T-cell (primary cell): ENCODE measurements at regions not wholly inside any gene's neighbourhood (a gene's known extent, or its start where the extent isn't known, plus 50 kb on each side); places are given as distances from the start of the nearest gene placed in this dataset.

Experiments used
- ATAC-seq, 4 experiments: fragments of 200-7000 bp in 3 of 4; fragments of 150-1000 bp in 1 of 4; cut with Tn5 transposase; replicated peaks in 1 of 4; 1 replicate in 3 of 4; 2 replicates in 1 of 4; pipeline ENCODE4 v1.10.0; 2021; ENCODE audit warnings: moderate library complexity in 3 of 4, mild to moderate bottlenecking in 2 of 4, moderate number of reproducible peaks in 1 of 4
- CTCF ChIA-PET, 2 donors: fragments of 300-600 bp; sonication (Branson Sonifier 250); formaldehyde crosslinking; loops; one replicate each; lab custom pipeline; 2022; ENCODE audit warnings: antibody characterized with exemption in 2 of 2; lab: Charles Lee
- POLR2A ChIA-PET, 2 donors: fragments of 300-600 bp; sonication (Branson Sonifier 250); formaldehyde crosslinking; loops; one replicate each; lab custom pipeline; 2022; ENCODE audit warnings: antibody characterized with exemption in 2 of 2; lab: Charles Lee
- DNase-seq, 35 experiments: peaks; one replicate each; pipeline versions ENCODE4 v3.0.0 to v3.0.0-alpha.2; 2013 to 2023
- H3K27ac ChIP-seq: one replicate; pipeline ENCODE4 v1.5.1; 2013; ENCODE audit warnings: low read length
- H3K27me3 ChIP-seq, 2 experiments: replicated peaks in 1 of 2; 1 replicate in 1 of 2; 2 replicates in 1 of 2; pipeline versions ENCODE4 v1.6.1 to v1.7.0; 2013; ENCODE audit warnings: low read length in 1 of 2, mixed read lengths in 1 of 2; ENCODE audit not compliant: control insufficient read depth in 2 of 2, insufficient read depth in 2 of 2; ENCODE audit errors: extremely low read depth in 1 of 2
- H3K36me3 ChIP-seq, 2 donors: 1 replicate in 1 of 2; 2 replicates in 1 of 2; pipeline versions ENCODE4 v1.6.1 to v1.7.0; 2013; ENCODE audit warnings: low read length in 1 of 2; ENCODE audit not compliant: control insufficient read depth in 2 of 2, insufficient read depth in 1 of 2; ENCODE audit errors: extremely low read depth in 1 of 2
- H3K4me1 ChIP-seq, 2 experiments: 1 replicate in 1 of 2; 2 replicates in 1 of 2; pipeline versions ENCODE4 v1.6.1 to v1.7.0; 2013; ENCODE audit warnings: low read length in 2 of 2, mixed read lengths in 1 of 2; ENCODE audit not compliant: insufficient read depth in 2 of 2, control insufficient read depth in 1 of 2; ENCODE audit errors: extremely low read depth in 1 of 2
- H3K4me3 ChIP-seq, 2 donors: 1 replicate in 1 of 2; 2 replicates in 1 of 2; pipeline versions ENCODE4 v1.5.1 to v1.7.0; 2013; ENCODE audit warnings: mild to moderate bottlenecking in 2 of 2, low read length in 1 of 2, moderate library complexity in 1 of 2; ENCODE audit not compliant: control insufficient read depth in 1 of 2; ENCODE audit errors: extremely low read depth in 1 of 2
- H3K9me3 ChIP-seq: 2 replicates; pipeline ENCODE4 v1.7.0; 2013
- H3K27ac Mint-ChIP-seq, 2 donors: one replicate each; pipeline ENCODE4 v1.8.0; 2020 to 2021; ENCODE audit warnings: mild to moderate bottlenecking in 2 of 2, mixed read lengths in 2 of 2
- H3K27me3 Mint-ChIP-seq, 2 donors: one replicate each; pipeline ENCODE4 v1.8.0; 2021 to 2022; ENCODE audit warnings: mixed read lengths in 2 of 2
- H3K36me3 Mint-ChIP-seq: one replicate; pipeline ENCODE4 v1.8.0; 2021; ENCODE audit warnings: mixed read lengths
- H3K4me1 Mint-ChIP-seq, 3 donors: one replicate each; pipeline ENCODE4 v1.8.0; 2020 to 2022; ENCODE audit warnings: mixed read lengths in 3 of 3, mild to moderate bottlenecking in 1 of 3
- H3K4me3 Mint-ChIP-seq, 3 donors: one replicate each; pipeline ENCODE4 v1.8.0; 2020 to 2022; ENCODE audit warnings: mild to moderate bottlenecking in 3 of 3, mixed read lengths in 3 of 3, moderate library complexity in 3 of 3
- H3K9me3 Mint-ChIP-seq, 3 donors: one replicate each; pipeline ENCODE4 v1.8.0; 2020 to 2022; ENCODE audit warnings: mixed read lengths in 3 of 3
- WGBS: methylation state at CpG from one replicate; pipeline ENCODE4 v1.1.5; 2013; ENCODE audit warnings: missing lambda C conversion rate; ENCODE audit not compliant: insufficient coverage; 5-methylcytosine and 5-hydroxymethylcytosine counted together

DNA sequence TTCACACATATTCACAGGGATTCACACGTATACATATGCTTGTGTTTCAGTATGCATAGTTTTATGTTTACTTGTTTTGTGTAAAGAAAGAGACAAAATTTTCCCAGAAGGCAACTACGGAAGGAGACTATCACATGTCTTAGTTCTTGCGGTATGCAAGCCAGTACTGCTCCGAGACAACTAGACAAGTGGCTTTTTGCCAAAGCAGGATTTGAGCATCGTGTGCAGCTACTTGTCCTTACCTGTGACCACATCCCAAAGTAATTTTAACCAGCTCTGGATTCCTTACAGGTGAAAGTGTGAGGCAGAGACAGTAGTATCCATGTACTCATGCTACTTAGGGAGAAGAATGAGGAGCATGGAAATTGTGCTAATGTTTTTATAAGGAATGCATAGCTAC lies 591.4 kb upstream of the NR2F2 start:
- DNase-seq, result no peak
- 100% methylated on average over 3 of the region's 5 CpGs for WGBS

DNA sequence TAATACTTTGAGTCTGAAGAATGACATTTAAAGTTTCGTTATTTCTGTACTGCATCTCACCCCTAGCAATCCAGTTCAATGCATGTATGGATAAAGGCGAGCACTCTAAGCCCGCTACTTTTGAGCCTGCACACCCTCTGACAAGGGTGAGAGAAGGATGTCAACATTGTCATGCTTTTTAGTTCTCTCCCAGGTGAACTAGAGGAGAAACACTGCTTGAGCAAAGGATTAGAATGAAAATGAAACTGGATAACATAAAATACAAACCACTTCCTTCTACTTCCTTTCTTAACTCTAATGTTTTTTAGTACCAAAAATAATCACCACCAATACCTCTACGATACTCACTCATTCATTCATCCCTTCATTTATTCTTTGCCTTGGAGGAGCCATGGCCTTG lies 588.7 kb upstream of the NR2F2 start:
- CTCF ChIA-PET, result no interaction called here
- H3K36me3 ChIP-seq, result no peaks in the 10 kb centered on the region
- no peaks in the 10 kb centered on the region for H3K27me3 ChIP-seq
- no peak for ATAC-seq
- POLR2A ChIA-PET, result no interaction called here
- no peak overlapping the region for H3K27ac ChIP-seq
- Mint-ChIP-seq H3K9me3 (peaks cover 0 to 7% (median 7%) of the 10 kb centered on the region in 3 donors), H3K4me3 (peak overlapping the region in 2 of 3 donors; percentile 45 to 47), H3K36me3 (no peaks in the 10 kb centered on the region), H3K27me3 (peaks cover 0 to 7% of the 10 kb centered on the region in 2 donors), H3K27ac (peak overlapping the region; percentile 79 to 81), H3K4me1 (peaks cover 16 to 19% (median 19%) of the 10 kb centered on the region in 3 donors)
- no peak overlapping the region for H3K4me3 ChIP-seq
- H3K4me1 ChIP-seq, result peaks cover 0 to 9% of the 10 kb centered on the region in 2 experiments
- H3K9me3 ChIP-seq, result no peaks in the 10 kb centered on the region
- DNase-seq, result no peak
- no CpG with 5 or more reads among the region's 4 CpGs for WGBS

More for the DNA sequence above, 591.4 kb upstream of the NR2F2 start:
- no peak for ATAC-seq
- H3K27ac ChIP-seq, result no peak overlapping the region
- Mint-ChIP-seq H3K9me3 (peaks cover 0 to 22% (median 15%) of the 10 kb centered on the region in 3 donors), H3K4me3 (no peak overlapping the region), H3K4me1 (peaks cover 37 to 41% (median 41%) of the 10 kb centered on the region in 3 donors), H3K27me3 (peaks cover 0 to 7% of the 10 kb centered on the region in 2 donors), H3K36me3 (no peaks in the 10 kb centered on the region), H3K27ac (no peak overlapping the region)
- CTCF ChIA-PET, result no interaction called here
- peaks cover 3 to 14% of the 10 kb centered on the region in 2 experiments for H3K4me1 ChIP-seq
- H3K27me3 ChIP-seq, result no peaks in the 10 kb centered on the region
- no peaks in the 10 kb centered on the region for H3K9me3 ChIP-seq
- H3K4me3 ChIP-seq, result no peak overlapping the region
- POLR2A ChIA-PET, result no interaction called here
- no peaks in the 10 kb centered on the region for H3K36me3 ChIP-seq

DNA sequence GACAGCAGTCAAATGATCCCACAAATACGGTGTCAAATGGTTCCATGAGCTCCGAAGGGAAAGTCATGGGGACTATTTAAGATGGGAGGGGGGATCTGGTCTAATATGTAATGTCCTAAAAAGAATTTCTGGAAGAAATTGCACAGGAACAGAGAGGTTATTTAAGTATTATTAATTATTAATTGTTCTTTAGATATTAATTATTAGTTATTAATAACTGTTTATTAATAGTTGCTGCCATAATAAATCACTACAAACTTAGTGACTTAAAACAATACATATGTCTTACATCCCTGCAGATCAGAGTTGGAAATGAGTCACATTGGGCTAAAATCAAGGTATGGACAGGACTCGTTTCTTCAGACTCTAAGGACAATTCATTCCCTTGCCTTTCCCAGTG lies 588.2 kb upstream of the NR2F2 start:
- no peaks in the 10 kb centered on the region for H3K27me3 ChIP-seq
- DNase-seq (no peak), ATAC-seq (no peak)
- Mint-ChIP-seq H3K27me3 (peaks cover 0 to 7% of the 10 kb centered on the region in 2 donors), H3K4me3 (peak overlapping the region in 2 of 3 donors; percentile 45 to 47), H3K4me1 (peaks cover 16 to 19% (median 19%) of the 10 kb centered on the region in 3 donors), H3K36me3 (no peaks in the 10 kb centered on the region), H3K27ac (peak overlapping the region; percentile 79 to 81), H3K9me3 (peaks cover 0 to 7% (median 7%) of the 10 kb centered on the region in 3 donors)
- no peak overlapping the region for H3K27ac ChIP-seq
- no peaks in the 10 kb centered on the region for H3K36me3 ChIP-seq
- POLR2A ChIA-PET, result no interaction called here
- CTCF ChIA-PET, result no interaction called here
- no peaks in the 10 kb centered on the region for H3K9me3 ChIP-seq
- WGBS, result 100% methylated on average over 1 of the region's 3 CpGs
- H3K4me3 ChIP-seq, result no peak overlapping the region
- peaks cover 0 to 9% of the 10 kb centered on the region in 2 experiments for H3K4me1 ChIP-seq

DNA sequence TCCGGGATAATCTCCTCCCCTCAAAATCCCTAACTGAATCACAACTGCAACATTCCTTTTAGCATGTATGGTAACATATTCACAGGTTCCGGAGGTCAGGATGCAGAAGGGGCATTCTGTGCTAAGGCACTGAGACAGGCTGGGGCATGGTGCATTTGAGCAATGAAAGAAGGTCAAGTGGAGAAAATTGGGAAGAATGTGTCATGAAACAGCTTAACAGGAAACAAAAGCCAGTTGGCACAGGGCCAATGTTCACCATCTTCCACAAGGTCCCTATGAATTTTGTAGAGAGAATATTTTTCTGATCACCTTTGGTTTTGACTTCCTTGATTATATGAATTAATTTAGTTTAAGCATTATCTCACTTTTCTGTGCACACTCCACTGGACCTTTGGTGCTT lies 587.7 kb upstream of the NR2F2 start:
- peaks cover 0 to 9% of the 10 kb centered on the region in 2 experiments for H3K4me1 ChIP-seq
- H3K36me3 ChIP-seq, result no peaks in the 10 kb centered on the region
- H3K9me3 ChIP-seq, result no peaks in the 10 kb centered on the region
- H3K27ac ChIP-seq, result no peak overlapping the region
- Mint-ChIP-seq H3K27me3 (peaks cover 0 to 3% of the 10 kb centered on the region in 2 donors), H3K36me3 (no peaks in the 10 kb centered on the region), H3K4me1 (peaks cover 16 to 19% (median 19%) of the 10 kb centered on the region in 3 donors), H3K4me3 (no peak overlapping the region), H3K9me3 (peaks cover 0 to 7% (median 7%) of the 10 kb centered on the region in 3 donors), H3K27ac (peak overlapping the region in 1 of 2 donors; percentile 36)
- H3K4me3 ChIP-seq, result no peak overlapping the region
- POLR2A ChIA-PET, result no interaction called here
- H3K27me3 ChIP-seq, result no peaks in the 10 kb centered on the region
- DNase-seq, result no peak
- ATAC-seq, result no peak
- WGBS, result 90% methylated on average over 2 of the region's 2 CpGs
- CTCF ChIA-PET, result no interaction called here

DNA sequence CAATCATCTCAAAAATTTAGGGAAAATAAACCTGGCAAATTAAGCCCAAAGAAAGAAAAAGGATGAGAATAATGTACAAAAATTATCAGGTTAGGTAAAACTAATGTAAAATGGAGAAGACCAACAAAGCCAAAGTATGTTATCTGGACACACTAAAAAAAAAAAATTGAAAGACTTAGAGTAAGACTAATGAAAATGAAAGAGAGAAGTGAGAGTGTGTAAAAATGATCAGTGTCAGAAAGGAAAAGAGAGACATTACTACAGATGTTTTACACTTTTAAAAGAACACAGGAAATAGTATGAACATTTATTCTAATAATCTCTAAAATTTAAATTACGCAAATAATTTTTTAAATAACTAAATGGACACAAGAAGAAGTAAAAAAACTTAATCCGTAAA lies 573.3 kb upstream of the NR2F2 start:
- CTCF ChIA-PET, result no interaction called here
- no peak overlapping the region for H3K27ac Mint-ChIP-seq
- Histone ChIP-seq H3K27me3 (no peaks in the 10 kb centered on the region), H3K4me1 (no peaks in the 10 kb centered on the region), H3K4me3 (no peak overlapping the region), H3K9me3 (no peaks in the 10 kb centered on the region), H3K27ac (no peak overlapping the region), H3K36me3 (no peaks in the 10 kb centered on the region)
- no peak overlapping the region for H3K4me3 Mint-ChIP-seq
- peaks cover 2 to 9% of the 10 kb centered on the region in 2 donors for H3K27me3 Mint-ChIP-seq
- POLR2A ChIA-PET, result no interaction called here
- no peaks in the 10 kb centered on the region for H3K36me3 Mint-ChIP-seq
- peaks cover 0 to 2% (median 0%) of the 10 kb centered on the region in 3 donors for H3K4me1 Mint-ChIP-seq
- WGBS, result no CpG with 5 or more reads among the region's 2 CpGs
- DNase-seq (no peak), ATAC-seq (no peak)
- no peaks in the 10 kb centered on the region for H3K9me3 Mint-ChIP-seq

DNA sequence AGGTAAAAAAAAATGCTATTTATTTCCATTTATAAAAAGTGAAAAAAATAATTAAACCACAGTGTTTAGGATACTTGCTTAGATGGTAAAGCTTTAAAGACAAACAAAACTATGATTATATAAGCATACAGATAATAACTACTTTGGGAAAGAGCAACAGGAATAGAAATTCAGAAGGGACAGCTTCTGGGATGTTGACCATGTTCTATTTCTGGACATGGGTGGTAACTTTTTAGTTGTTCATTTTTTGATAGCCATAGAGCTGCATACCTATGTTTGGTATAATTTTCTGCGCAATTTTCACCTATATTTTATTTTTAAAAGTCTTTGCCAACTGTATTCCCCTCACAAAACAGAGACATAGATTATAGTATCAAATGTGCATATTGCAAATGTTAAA lies 572.0 kb upstream of the NR2F2 start:
- no peak overlapping the region for H3K27ac ChIP-seq
- Mint-ChIP-seq H3K27me3 (peaks cover 2 to 3% of the 10 kb centered on the region in 2 donors), H3K36me3 (no peaks in the 10 kb centered on the region), H3K9me3 (no peaks in the 10 kb centered on the region), H3K4me3 (no peak overlapping the region), H3K4me1 (peaks cover 0 to 2% (median 0%) of the 10 kb centered on the region in 3 donors), H3K27ac (no peak overlapping the region)
- WGBS, result no CpG with 5 or more reads among the region's 1 CpG
- no peaks in the 10 kb centered on the region for H3K9me3 ChIP-seq
- CTCF ChIA-PET, result interaction anchor here in 1 of 2 donors (0.7 kb wide), 1 partner anchor 11 kb away, joined by 3 read pairs; no protein-coding TSS in a partner anchor
- no peak overlapping the region for H3K4me3 ChIP-seq
- ATAC-seq (no peak), DNase-seq (no peak)
- H3K36me3 ChIP-seq, result no peaks in the 10 kb centered on the region
- no peaks in the 10 kb centered on the region for H3K4me1 ChIP-seq
- H3K27me3 ChIP-seq, result no peaks in the 10 kb centered on the region
- POLR2A ChIA-PET, result no interaction called here
